Naive thymus-derived CD8-positive, alpha-beta T cell (primary cell): ENCODE measurements at regions not wholly inside any gene's neighbourhood (a gene's known extent, or its start where the extent isn't known, plus 50 kb on each side); places are given as distances from the start of the nearest gene placed in this dataset.
"Not testable (repeated sequence)": the region's sequence is repeated elsewhere in the genome, so short reads cannot be mapped to it uniquely, and the experiment has no call there.

ENCODE experiments used
- ATAC-seq, 2 donors: fragments of 150-1000 bp; cut with Tn5 transposase in 1 of 2; sonication (Bioruptor Pico), chemical (Tn5 transposase) in 1 of 2; 1 replicate in 1 of 2; 2 replicates in 1 of 2; pipeline ENCODE4 v1.10.0; 2021; ENCODE audit warnings: mild to moderate bottlenecking in 2 of 2, moderate library complexity in 2 of 2
- POLR2A ChIA-PET: fragments of 350-600 bp; sonication (Branson Sonifier 250); formaldehyde crosslinking; loops from one replicate; lab custom pipeline; 2021; ENCODE audit warnings: antibody characterized with exemption; lab: Charles Lee
- DNase-seq, 10 donors: peaks; one replicate each; pipeline versions ENCODE4 v3.0.0 to v3.0.0-alpha.2; 2020 to 2022
- H3K27ac Mint-ChIP-seq, 10 donors: one replicate each; pipeline ENCODE4 v1.8.0; 2020 to 2022; ENCODE audit warnings: mild to moderate bottlenecking in 10 of 10, mixed read lengths in 10 of 10, moderate library complexity in 4 of 10, inconsistent platforms in 1 of 10
- H3K27me3 Mint-ChIP-seq, 5 donors: one replicate each; pipeline ENCODE4 v1.8.0; 2021 to 2022; ENCODE audit warnings: mixed read lengths in 5 of 5
- H3K36me3 Mint-ChIP-seq, 3 donors: one replicate each; pipeline ENCODE4 v1.8.0; 2020 to 2022; ENCODE audit warnings: mixed read lengths in 3 of 3, mild to moderate bottlenecking in 2 of 3, inconsistent platforms in 1 of 3
- H3K4me1 Mint-ChIP-seq, 4 donors: one replicate each; pipeline ENCODE4 v1.8.0; 2021 to 2022; ENCODE audit warnings: mixed read lengths in 4 of 4
- H3K4me3 Mint-ChIP-seq, 10 donors: one replicate each; pipeline ENCODE4 v1.8.0; 2020 to 2022; ENCODE audit warnings: mild to moderate bottlenecking in 10 of 10, mixed read lengths in 10 of 10, moderate library complexity in 6 of 10, inconsistent platforms in 1 of 10
- H3K9me3 Mint-ChIP-seq, 9 donors: one replicate each; pipeline ENCODE4 v1.8.0; 2020 to 2022; ENCODE audit warnings: mixed read lengths in 9 of 9, mild to moderate bottlenecking in 3 of 9, inconsistent platforms in 1 of 9, moderate library complexity in 1 of 9

DNA sequence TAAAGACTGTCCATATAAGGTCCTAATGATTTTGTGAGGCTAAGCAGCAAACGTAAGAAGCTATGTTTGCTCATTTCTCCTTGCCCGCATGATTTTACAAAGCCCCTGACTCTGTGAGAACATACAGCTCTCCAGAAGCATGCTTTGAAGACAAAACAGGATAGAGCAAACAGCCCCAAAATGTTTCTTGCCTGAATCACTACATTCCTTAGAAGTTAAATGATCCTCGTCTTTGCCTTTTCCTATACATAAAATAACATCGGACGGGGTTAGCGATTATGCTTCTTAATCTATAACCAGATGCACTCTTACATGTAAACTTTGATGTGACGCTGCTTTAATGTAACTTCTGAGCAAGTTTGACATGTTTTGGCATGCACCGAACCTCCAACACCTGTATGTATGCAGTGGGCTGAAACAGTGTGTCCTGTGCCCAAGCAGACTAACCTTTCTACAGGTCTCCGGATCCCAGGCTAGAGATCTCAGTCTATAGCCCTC lies 353.7 kb downstream of the CETN3 start:
- no peaks in the 10 kb centered on the region for H3K36me3 Mint-ChIP-seq
- no peaks in the 10 kb centered on the region for H3K4me1 Mint-ChIP-seq
- POLR2A ChIA-PET: no interaction called here
- H3K27ac Mint-ChIP-seq: no peak overlapping the region
- ATAC-seq (no peak), DNase-seq (no peak)
- peaks cover 0 to 10% (median 5%) of the 10 kb centered on the region in 9 donors for H3K9me3 Mint-ChIP-seq
- H3K4me3 Mint-ChIP-seq: no peak overlapping the region
- H3K27me3 Mint-ChIP-seq: no peaks in the 10 kb centered on the region

DNA sequence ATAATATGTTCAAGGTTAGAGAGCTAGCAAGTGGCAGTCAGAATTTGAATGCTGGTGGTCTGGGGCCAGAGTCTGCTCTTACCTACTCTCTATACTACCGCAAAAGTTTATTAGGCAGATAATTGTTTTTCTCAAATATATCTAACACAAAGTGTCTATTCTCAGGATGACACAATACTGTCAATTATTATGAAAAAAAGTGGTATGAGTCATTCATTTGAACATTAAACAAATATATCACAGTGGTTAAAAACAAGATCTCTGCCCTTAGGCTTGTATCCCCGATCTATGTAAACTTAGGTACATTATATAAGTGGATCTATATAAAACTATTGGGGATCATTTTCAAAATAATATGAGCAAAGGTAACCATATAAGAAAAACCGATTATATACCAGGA lies 354.9 kb downstream of the CETN3 start:
- Mint-ChIP-seq H3K27me3 (no peaks in the 10 kb centered on the region), H3K9me3 (peaks cover 0 to 7% (median 0%) of the 10 kb centered on the region in 9 donors), H3K36me3 (no peaks in the 10 kb centered on the region), H3K4me1 (no peaks in the 10 kb centered on the region), H3K4me3 (no peak overlapping the region), H3K27ac (no peak overlapping the region)
- POLR2A ChIA-PET: no interaction called here
- DNase-seq (no peak), ATAC-seq (no peak)

DNA sequence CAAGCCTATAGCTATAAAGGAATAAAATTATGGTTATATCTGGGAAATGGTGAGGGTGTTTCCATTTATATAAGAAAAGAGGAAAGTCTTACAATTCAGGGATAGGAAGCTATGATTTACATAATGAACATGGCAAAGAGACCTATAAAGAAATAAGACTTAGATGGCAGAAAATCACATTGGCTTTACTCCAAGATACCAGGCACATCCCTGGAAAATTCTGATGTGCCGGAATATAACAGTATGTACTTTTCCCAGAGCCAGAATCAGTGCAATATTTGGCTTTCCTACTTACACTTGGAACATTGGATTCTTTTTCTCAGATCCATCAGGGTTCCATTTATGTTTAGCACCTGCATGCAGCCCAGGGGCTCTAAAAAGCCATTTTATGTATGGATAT lies 357.8 kb downstream of the CETN3 start:
- Mint-ChIP-seq H3K4me3 (no peak overlapping the region), H3K9me3 (peaks cover 0 to 6% (median 0%) of the 10 kb centered on the region in 9 donors), H3K27ac (no peak overlapping the region), H3K4me1 (no peaks in the 10 kb centered on the region), H3K36me3 (peaks cover 0 to 4% (median 0%) of the 10 kb centered on the region in 3 donors), H3K27me3 (peaks cover 0 to 3% (median 0%) of the 10 kb centered on the region in 5 donors)
- DNase-seq (no peak), ATAC-seq (no peak)
- POLR2A ChIA-PET: no interaction called here

DNA sequence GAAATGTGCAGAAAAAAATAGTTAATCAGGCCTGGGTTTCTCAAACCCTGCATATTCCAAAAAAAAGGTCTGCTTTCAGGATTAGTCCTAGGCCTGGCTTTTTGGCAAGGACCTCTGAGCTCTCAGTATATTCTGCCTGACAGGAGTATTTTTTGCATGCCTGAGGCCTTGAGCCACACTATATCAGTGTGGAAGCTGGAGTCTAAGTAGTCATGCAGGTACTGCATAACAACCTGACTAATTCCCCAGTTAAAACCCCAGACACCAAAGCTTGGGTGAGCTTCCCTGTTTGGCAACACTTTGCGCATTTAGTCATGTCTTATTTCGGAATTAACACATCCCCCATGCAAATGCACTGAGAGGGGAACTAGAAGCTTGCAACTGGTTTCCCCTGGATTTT lies 359.5 kb downstream of the CETN3 start:
- Mint-ChIP-seq H3K4me3 (no peak overlapping the region), H3K27ac (no peak overlapping the region), H3K27me3 (peaks cover 0 to 4% (median 0%) of the 10 kb centered on the region in 5 donors), H3K9me3 (peaks cover 0 to 10% (median 4%) of the 10 kb centered on the region in 9 donors), H3K4me1 (no peaks in the 10 kb centered on the region), H3K36me3 (peaks cover 0 to 5% (median 0%) of the 10 kb centered on the region in 3 donors)
- no peak for ATAC-seq
- POLR2A ChIA-PET: no interaction called here
- DNase-seq: no peak

DNA sequence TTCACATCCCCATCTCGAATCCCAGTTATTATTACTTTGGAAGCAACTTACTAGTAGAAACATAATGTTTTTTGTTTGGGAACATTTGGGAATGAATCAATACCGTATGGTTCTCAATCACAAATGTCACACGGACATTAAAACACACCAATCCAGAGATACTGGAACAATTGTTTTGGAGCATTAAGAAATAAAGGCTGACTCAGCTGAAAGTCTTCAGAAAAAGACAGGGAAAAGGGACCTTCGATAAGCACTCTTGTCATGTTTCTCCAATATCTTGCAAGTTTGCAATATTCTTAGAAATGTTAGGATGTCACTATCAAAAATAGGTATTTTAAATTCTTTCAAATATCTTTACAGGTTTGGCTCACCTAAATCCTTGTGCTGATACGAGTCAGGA lies 362.4 kb downstream of the CETN3 start:
- Mint-ChIP-seq H3K27ac (no peak overlapping the region), H3K36me3 (peaks cover 0 to 5% (median 0%) of the 10 kb centered on the region in 3 donors), H3K9me3 (peaks cover 0 to 20% (median 9%) of the 10 kb centered on the region in 9 donors), H3K4me3 (no peak overlapping the region), H3K27me3 (peaks cover 0 to 4% (median 0%) of the 10 kb centered on the region in 5 donors), H3K4me1 (no peaks in the 10 kb centered on the region)
- ATAC-seq (no peak), DNase-seq (no peak)
- POLR2A ChIA-PET: no interaction called here

DNA sequence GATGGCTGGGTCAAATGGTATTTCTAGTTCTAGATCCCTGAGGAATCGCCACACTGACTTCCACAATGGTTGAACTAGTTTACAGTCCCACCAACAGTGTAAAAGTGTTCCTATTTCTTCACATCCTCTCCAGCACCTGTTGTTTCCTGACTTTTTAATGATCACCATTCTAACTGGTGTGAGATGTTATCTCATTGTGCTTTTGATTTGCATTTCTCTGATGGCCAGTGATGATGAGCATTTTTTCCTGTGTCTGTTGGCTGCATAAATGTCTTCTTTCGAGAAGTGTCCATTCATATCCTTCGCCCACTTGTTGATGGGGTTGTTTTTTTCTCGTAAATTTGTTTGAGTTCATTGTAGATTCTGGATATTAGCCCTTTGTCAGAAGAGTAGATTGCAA lies 369.5 kb downstream of the CETN3 start:
- DNase-seq, H3K36me3 Mint-ChIP-seq, ATAC-seq, POLR2A ChIA-PET, H3K27ac Mint-ChIP-seq, H3K27me3 Mint-ChIP-seq, H3K4me1 Mint-ChIP-seq, H3K4me3 Mint-ChIP-seq: not testable (repeated sequence)
- H3K9me3 Mint-ChIP-seq: peaks cover 0 to 30% (median 12%) of the 10 kb centered on the region in 9 donors

DNA sequence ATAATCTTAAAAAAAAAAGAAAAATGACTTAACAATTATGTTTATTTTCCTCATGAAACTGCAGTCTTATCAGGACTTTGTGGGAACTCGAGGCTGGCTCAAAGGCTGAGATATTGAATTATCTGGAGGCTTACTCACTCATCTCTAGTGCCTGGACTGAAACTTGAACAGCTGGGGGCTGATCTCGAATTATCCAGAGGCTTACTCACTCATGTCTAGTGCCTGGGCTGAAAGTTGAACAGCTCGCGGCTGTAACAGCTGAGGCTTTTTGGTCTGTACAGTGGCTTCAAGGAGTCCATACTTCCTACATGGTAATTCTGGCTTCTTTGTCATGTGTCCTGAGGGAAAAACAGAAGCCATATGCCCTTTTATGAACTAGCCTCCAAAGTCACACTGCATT lies 371.9 kb downstream of the CETN3 start:
- no peaks in the 10 kb centered on the region for H3K27me3 Mint-ChIP-seq
- no peak overlapping the region for H3K4me3 Mint-ChIP-seq
- DNase-seq (no peak), ATAC-seq (no peak)
- POLR2A ChIA-PET: no interaction called here
- no peaks in the 10 kb centered on the region for H3K4me1 Mint-ChIP-seq
- H3K36me3 Mint-ChIP-seq: peaks cover 0 to 8% (median 0%) of the 10 kb centered on the region in 3 donors
- H3K9me3 Mint-ChIP-seq: peaks cover 1 to 49% (median 25%) of the 10 kb centered on the region in 9 donors
- no peak overlapping the region for H3K27ac Mint-ChIP-seq

DNA sequence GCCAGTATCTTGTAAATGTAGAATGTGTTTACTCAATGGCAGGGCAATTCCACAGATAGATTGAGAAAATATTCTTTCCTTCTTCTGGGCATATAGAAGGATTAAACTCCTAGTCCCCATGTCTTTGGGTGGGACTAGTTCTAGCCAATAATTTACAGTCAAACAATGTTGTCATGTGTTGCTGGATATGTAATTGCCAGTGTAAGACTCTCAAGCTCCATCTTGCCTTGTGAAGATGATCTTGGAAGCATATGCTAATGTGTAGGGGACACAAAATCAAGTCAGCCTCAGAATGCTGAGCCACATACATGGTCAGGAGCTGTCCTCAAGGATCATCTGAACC lies 386.9 kb downstream of the CETN3 start:
- Mint-ChIP-seq H3K27me3 (no peaks in the 10 kb centered on the region), H3K9me3 (peaks cover 0 to 3% (median 0%) of the 10 kb centered on the region in 9 donors)

DNA sequence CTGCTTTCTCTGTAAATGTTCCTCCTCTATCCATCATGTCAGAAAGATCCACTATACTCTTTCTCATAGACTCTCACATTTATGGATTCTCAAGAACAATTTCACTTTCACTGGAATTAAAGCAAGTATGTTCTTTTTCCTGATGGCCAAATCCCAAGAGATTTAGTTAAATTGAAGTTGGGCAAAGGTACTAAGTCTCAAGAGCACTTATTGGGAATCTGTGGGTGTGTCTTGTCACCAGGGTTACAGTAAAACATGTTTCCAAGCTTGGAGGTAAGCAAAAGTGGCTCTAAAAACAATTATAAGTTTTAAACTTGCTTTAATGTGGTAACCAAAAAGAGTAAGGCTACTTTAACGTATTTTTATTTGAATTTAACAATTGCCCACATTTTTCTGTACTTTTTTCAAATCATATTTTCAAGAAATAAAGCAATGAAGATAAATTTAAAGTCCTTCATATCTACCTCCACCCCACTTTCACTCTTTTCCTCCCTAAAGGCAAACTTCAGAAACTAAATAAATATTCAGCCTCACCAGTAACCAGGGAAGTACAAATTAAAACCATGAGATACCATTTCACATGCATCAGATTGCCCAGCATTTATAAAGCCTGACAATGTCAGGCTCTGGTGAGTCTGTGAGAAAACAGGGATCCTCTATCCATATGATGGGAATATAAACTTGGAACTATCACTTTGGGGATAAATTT lies 387.4 kb downstream of the CETN3 start:
- H3K36me3 Mint-ChIP-seq: no peaks in the 10 kb centered on the region
- peaks cover 0 to 4% (median 0%) of the 10 kb centered on the region in 4 donors for H3K4me1 Mint-ChIP-seq
- DNase-seq (no peak), ATAC-seq (no peak)
- H3K4me3 Mint-ChIP-seq: no peak overlapping the region
- H3K9me3 Mint-ChIP-seq: peaks cover 0 to 3% (median 0%) of the 10 kb centered on the region in 9 donors
- H3K27me3 Mint-ChIP-seq: no peaks in the 10 kb centered on the region
- POLR2A ChIA-PET: no interaction called here
- no peak overlapping the region for H3K27ac Mint-ChIP-seq

More for the DNA sequence above, 386.9 kb downstream of the CETN3 start:
- Mint-ChIP-seq H3K4me1 (peaks cover 0 to 4% (median 0%) of the 10 kb centered on the region in 4 donors), H3K27ac (no peak overlapping the region), H3K36me3 (no peaks in the 10 kb centered on the region), H3K4me3 (no peak overlapping the region)
- no peak for DNase-seq
- POLR2A ChIA-PET: no interaction called here
- no peak for ATAC-seq

DNA sequence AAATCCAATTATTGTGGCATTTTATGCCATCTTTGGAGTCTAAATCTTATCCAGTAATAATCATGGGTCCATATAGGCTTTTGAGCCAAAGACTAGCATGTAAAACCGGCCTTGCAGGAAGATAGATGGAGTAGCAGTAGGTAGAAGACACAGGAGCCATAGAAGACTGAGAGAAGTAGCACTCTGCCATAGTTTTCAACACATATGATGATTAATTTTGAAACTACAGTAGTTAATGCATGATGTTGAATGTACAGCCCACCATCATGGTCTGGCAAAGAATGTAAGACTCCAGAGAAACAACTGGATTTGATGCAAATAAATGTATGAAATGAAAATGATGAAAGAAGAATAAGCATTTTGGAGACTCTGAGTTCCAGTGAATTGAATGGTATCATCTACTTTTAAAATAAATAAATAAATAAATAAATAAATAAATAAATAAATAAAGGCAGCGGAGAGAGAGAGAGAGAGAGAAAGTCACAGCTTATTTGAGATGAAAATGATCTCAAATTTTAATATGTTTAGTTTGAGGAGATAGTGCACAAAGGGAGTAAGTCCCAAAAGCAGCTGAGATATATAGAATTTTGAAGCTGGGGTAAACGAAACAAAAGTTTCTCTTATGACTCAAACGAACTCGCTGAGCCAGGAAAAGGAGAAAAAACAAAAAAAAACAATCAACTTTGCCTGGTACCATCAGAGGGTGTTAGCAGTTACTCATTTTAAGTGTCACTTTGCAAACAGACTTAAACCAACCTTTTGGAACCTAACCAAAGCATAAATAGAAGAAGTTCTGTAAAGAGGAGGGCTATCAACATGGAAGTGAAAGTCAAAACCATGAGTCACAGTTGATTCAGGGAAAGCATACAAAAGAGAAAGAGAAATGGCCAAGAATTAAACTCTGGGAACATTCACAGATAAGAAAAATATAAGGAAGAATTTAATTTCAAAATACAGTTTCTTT lies 388.7 kb downstream of the CETN3 start:
- no peak overlapping the region for H3K4me3 Mint-ChIP-seq
- POLR2A ChIA-PET: no interaction called here
- H3K9me3 Mint-ChIP-seq: peaks cover 0 to 3% (median 0%) of the 10 kb centered on the region in 9 donors
- H3K27ac Mint-ChIP-seq: no peak overlapping the region
- H3K27me3 Mint-ChIP-seq: peaks cover 0 to 4% (median 0%) of the 10 kb centered on the region in 5 donors
- H3K36me3 Mint-ChIP-seq: no peaks in the 10 kb centered on the region
- H3K4me1 Mint-ChIP-seq: peaks cover 0 to 4% (median 0%) of the 10 kb centered on the region in 4 donors
- ATAC-seq (no peak), DNase-seq (no peak)

DNA sequence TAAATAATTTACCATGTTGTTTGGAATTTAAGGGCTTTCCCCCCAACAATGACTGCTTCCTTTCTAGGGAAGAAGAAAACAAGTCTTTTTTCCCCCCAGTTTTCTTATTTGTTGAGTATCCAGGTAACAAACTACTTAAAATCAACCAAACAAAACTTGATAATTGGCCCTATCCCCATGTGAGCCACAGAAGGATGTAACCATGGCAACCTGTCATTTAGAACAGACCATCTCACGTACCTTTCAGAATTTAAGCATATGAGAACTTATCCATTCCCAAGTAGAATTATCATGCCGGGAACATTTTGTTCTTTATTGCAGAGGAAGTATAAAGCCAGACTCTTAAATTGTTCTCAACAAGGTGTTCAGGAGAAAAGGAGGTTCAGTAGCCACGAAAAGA lies 392.3 kb downstream of the CETN3 start:
- Mint-ChIP-seq H3K9me3 (peaks cover 0 to 11% (median 0%) of the 10 kb centered on the region in 9 donors), H3K27me3 (peaks cover 0 to 7% (median 0%) of the 10 kb centered on the region in 5 donors), H3K36me3 (no peaks in the 10 kb centered on the region), H3K27ac (no peak overlapping the region), H3K4me3 (no peak overlapping the region), H3K4me1 (peaks cover 0 to 4% (median 0%) of the 10 kb centered on the region in 4 donors)
- POLR2A ChIA-PET: no interaction called here
- ATAC-seq: no peak
- DNase-seq: no peak

DNA sequence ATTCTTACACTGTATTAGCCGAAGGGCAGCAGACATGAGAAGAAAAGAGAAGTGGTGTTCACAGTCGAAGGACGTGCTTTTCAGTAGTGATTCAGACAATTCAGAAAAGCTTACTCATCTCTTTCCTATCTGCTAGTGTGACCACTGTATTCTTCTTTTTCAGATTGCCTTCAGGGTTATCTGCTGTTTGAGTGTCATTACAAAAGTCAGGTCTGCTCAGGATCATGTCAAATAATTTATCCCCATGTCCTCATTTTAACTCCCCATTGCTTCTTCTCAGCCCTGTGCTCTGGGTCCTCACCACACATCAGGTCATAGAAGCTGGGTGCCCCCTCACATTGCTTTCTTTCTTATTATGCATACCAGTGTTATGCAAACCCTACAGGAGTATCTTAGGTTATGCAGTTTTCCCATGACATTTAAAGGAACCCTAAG lies 394.0 kb downstream of the CETN3 start:
- Mint-ChIP-seq H3K4me3 (no peak overlapping the region), H3K36me3 (no peaks in the 10 kb centered on the region), H3K4me1 (no peaks in the 10 kb centered on the region), H3K27ac (no peak overlapping the region), H3K9me3 (peaks cover 0 to 11% (median 0%) of the 10 kb centered on the region in 9 donors), H3K27me3 (peaks cover 0 to 7% (median 0%) of the 10 kb centered on the region in 5 donors)
- DNase-seq (no peak), ATAC-seq (no peak)
- POLR2A ChIA-PET: no interaction called here

DNA sequence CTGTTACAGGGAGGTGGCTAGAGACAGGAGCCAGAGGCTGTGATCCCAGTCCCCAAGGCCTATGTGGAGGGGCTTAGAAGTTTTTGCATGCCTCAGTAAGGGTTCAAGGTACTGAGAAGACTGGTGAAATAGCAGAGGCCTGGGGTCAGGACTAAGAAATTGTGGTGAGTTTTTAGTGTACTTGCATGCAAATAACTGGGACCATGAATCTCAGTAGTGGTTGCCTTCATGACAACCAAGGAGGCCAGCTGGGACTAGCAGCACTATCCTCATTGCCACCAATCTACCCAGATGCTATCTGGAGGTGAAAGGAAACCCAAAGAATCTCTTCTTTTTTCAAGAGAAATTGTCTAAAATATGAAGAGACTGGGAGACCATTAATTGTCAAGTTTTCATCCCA lies 395.1 kb downstream of the CETN3 start:
- POLR2A ChIA-PET: no interaction called here
- H3K9me3 Mint-ChIP-seq: peaks cover 0 to 11% (median 0%) of the 10 kb centered on the region in 9 donors
- H3K27ac Mint-ChIP-seq: no peak overlapping the region

More for the DNA sequence above, 395.1 kb downstream of the CETN3 start:
- ATAC-seq (no peak), DNase-seq (no peak)
- Mint-ChIP-seq H3K4me1 (no peaks in the 10 kb centered on the region), H3K27me3 (peaks cover 0 to 7% (median 0%) of the 10 kb centered on the region in 5 donors), H3K36me3 (no peaks in the 10 kb centered on the region), H3K4me3 (no peak overlapping the region)
